ENCODE measurements at regions not wholly inside any gene's neighbourhood (a gene's known extent, or its start where the extent isn't known, plus 50 kb on each side); places are given as distances from the start of the nearest gene placed in this dataset.
A peak's percentile ranks its signal among the peaks of the same experiment; 100 is the strongest.

DNA sequence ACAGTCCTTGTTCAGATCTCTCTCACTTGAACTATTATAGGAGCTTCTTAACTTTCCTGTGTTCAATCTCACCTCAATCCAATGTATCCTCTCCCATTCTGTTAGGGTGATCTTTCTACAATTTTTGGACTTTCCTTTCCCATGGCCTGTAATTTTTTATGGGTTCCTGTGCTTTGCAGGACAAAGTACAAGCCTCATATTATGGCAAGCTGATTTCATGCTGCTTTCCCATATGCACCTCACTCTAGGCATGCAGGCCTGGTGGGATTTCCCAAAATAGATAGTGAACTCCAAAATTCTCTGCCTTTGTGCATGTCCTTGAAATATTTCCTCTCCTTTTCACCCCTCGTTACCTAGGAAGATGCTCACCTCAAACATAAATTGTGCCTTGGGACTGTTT is 499.4 kb downstream of the NAV3 start:
- H3K36me3 ChIP-seq: no peaks in the 10 kb centered on the region

DNA sequence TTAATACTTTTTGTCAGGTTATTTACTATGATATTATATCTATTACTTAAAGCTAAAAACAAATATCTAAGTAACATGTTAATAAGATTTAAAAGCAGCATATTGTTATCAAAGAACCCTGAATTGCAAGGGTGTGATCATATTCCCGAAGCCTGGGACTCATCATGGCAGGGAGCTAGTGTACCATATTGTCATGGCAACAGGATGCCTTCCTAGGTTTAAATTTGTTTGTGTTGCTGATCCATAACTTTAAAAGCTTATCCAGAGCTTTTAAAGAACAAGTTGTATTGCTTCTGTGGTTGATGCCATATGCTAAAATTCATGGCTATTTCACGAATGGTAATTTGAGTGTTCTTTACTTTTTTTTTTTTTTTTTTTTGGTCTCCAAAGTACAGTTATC is 500.5 kb downstream of the NAV3 start:
- Histone ChIP-seq H3F3A (ENCODE audit: low read depth) (no peaks in the 10 kb centered on the region), H3K4me2 (no peak overlapping the region), H3K27me3 (no peaks in the 10 kb centered on the region), H3K36me3 (no peaks in the 10 kb centered on the region), H3K9ac (no peak overlapping the region), H3K4me1 (no peaks in the 10 kb centered on the region), H3K9me3 (ENCODE audit: low read depth) (no peaks in the 10 kb centered on the region), H3K79me2 (ENCODE audit: low read depth) (no peaks in the 10 kb centered on the region), H2AFZ (replicated peaks) (no peak overlapping the region), H3K4me3 (no peak overlapping the region), H3K27ac (no peak overlapping the region), H4K20me1 (ENCODE audit: low read depth) (no peaks in the 10 kb centered on the region)
- H3K27me3 Mint-ChIP-seq (ENCODE audit: insufficient read depth, low read depth): peaks cover 2% of the 10 kb centered on the region
- no peaks in the 10 kb centered on the region for H3K36me3 Mint-ChIP-seq
- DNase-seq (ENCODE audit: low spot score): no peak
- no peak overlapping the region for H3K27ac Mint-ChIP-seq
- H3K4me1 Mint-ChIP-seq: peaks cover 11% of the 10 kb centered on the region
- H3K9me3 Mint-ChIP-seq: no peaks in the 10 kb centered on the region
- H3K4me3 Mint-ChIP-seq: no peak overlapping the region
- TF ChIP-seq EZH2 (IDR thresholded peaks at IDR 0.05): no peak

More for the DNA sequence above, 499.4 kb downstream of the NAV3 start:
- H2AFZ ChIP-seq (replicated peaks): no peak overlapping the region
- H3K4me1 ChIP-seq: no peaks in the 10 kb centered on the region
- H4K20me1 ChIP-seq (ENCODE audit: low read depth): no peaks in the 10 kb centered on the region
- no peak overlapping the region for H3K4me3 ChIP-seq
- Mint-ChIP-seq H3K36me3 (no peaks in the 10 kb centered on the region), H3K9me3 (no peaks in the 10 kb centered on the region), H3K27ac (no peak overlapping the region), H3K27me3 (ENCODE audit: insufficient read depth, low read depth) (peaks cover 2% of the 10 kb centered on the region), H3K4me3 (no peak overlapping the region), H3K4me1 (peaks cover 11% of the 10 kb centered on the region)
- H3K27me3 ChIP-seq: no peaks in the 10 kb centered on the region
- no peaks in the 10 kb centered on the region for H3F3A ChIP-seq (ENCODE audit: low read depth)
- no peak overlapping the region for H3K9ac ChIP-seq
- no peak overlapping the region for H3K27ac ChIP-seq
- no peak overlapping the region for H3K4me2 ChIP-seq
- H3K79me2 ChIP-seq (ENCODE audit: low read depth): no peaks in the 10 kb centered on the region
- TF ChIP-seq, protein P1, sequence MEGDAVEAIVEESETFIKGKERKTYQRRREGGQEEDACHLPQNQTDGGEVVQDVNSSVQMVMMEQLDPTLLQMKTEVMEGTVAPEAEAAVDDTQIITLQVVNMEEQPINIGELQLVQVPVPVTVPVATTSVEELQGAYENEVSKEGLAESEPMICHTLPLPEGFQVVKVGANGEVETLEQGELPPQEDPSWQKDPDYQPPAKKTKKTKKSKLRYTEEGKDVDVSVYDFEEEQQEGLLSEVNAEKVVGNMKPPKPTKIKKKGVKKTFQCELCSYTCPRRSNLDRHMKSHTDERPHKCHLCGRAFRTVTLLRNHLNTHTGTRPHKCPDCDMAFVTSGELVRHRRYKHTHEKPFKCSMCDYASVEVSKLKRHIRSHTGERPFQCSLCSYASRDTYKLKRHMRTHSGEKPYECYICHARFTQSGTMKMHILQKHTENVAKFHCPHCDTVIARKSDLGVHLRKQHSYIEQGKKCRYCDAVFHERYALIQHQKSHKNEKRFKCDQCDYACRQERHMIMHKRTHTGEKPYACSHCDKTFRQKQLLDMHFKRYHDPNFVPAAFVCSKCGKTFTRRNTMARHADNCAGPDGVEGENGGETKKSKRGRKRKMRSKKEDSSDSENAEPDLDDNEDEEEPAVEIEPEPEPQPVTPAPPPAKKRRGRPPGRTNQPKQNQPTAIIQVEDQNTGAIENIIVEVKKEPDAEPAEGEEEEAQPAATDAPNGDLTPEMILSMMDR (IDR thresholded peaks at IDR 0.05): no peak
- TF ChIP-seq EZH2phosphoT487 (IDR thresholded peaks at IDR 0.05) (no peak), EZH2 (IDR thresholded peaks at IDR 0.05) (no peak)
- no peak for DNase-seq (ENCODE audit: low spot score)
- H3K9me3 ChIP-seq (ENCODE audit: low read depth): no peaks in the 10 kb centered on the region

DNA sequence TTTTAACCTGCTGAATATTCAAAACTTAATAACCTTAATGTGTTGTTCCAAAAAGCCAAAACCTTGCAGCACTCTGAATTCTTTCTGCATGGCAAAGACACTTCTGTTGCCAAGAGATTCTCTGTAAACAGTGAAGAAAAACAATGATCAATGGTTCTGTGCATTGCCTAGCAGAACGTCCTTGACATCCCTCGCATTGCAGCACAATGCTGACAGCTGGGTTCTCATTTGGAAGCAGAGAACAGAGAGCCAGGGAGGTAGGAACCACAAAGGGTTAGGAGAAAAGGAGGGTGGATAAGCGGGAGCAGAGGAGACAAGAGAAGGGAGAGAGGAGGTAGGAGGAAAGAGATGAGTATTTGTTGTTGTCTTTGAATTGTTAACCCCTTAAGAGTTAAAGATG is 501.1 kb downstream of the NAV3 start:
- no peaks in the 10 kb centered on the region for H3K36me3 Mint-ChIP-seq
- Histone ChIP-seq H3K36me3 (no peaks in the 10 kb centered on the region), H3F3A (ENCODE audit: low read depth) (no peaks in the 10 kb centered on the region), H3K4me2 (no peak overlapping the region), H3K27ac (no peak overlapping the region), H2AFZ (replicated peaks) (no peak overlapping the region), H3K27me3 (no peaks in the 10 kb centered on the region), H4K20me1 (ENCODE audit: low read depth) (no peaks in the 10 kb centered on the region), H3K9me3 (ENCODE audit: low read depth) (no peaks in the 10 kb centered on the region), H3K9ac (no peak overlapping the region), H3K4me1 (no peaks in the 10 kb centered on the region), H3K4me3 (no peak overlapping the region), H3K79me2 (ENCODE audit: low read depth) (no peaks in the 10 kb centered on the region)
- no peak overlapping the region for H3K4me3 Mint-ChIP-seq
- H3K27me3 Mint-ChIP-seq (ENCODE audit: insufficient read depth, low read depth): peaks cover 2% of the 10 kb centered on the region
- H3K4me1 Mint-ChIP-seq: peaks cover 11% of the 10 kb centered on the region
- H3K27ac Mint-ChIP-seq: no peak overlapping the region
- no peak for TF ChIP-seq EZH2phosphoT487 (IDR thresholded peaks at IDR 0.05)
- TF ChIP-seq, protein P1 (IDR thresholded peaks at IDR 0.05): no peak
- TF ChIP-seq EZH2 (IDR thresholded peaks at IDR 0.05): no peak
- H3K9me3 Mint-ChIP-seq: no peaks in the 10 kb centered on the region
- peak; percentile 17 for DNase-seq (ENCODE audit: low spot score)

DNA sequence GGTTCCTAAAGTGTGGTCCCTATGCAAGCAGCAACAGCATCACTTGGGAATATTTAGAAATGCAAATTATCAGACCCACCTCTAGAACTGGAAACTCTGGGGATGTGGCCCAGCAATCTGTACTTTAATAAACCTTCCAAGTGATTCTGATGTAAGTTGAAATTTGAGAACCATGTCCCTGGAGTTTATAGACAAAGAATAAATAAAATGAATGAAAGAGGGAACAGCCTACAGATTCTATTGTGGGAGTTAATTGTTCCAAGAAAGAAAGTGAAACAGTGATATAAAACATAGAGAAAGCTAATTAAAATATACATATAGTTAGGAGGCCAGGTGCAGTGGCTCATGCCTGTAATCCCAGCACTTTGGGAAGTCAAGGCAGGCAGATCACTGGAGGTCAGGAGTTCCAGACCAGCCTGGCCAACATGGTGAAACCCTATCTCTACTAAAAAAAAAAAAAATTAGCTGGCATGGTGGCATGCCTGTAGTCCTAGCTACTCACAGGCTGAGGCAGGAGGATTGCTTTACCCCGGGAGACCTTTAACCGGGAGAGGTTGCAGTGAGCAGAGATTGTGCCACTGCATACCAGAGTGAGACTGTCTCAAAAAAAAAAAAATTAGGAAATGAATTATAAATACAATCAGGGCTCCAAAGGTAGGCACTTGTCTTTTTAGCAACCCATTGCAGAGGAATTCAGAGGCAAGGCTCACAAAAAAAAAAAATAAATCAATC is 507.5 kb downstream of the NAV3 start:
- H3K36me3 Mint-ChIP-seq: no peaks in the 10 kb centered on the region
- Histone ChIP-seq H3K9me3 (ENCODE audit: low read depth) (no peaks in the 10 kb centered on the region), H2AFZ (replicated peaks) (no peak overlapping the region), H3K9ac (no peak overlapping the region), H3K36me3 (no peaks in the 10 kb centered on the region), H4K20me1 (ENCODE audit: low read depth) (no peaks in the 10 kb centered on the region), H3K27me3 (no peaks in the 10 kb centered on the region), H3K27ac (no peak overlapping the region), H3K79me2 (ENCODE audit: low read depth) (no peaks in the 10 kb centered on the region), H3K4me2 (no peak overlapping the region), H3F3A (ENCODE audit: low read depth) (no peaks in the 10 kb centered on the region), H3K4me3 (no peak overlapping the region), H3K4me1 (no peaks in the 10 kb centered on the region)
- H3K27ac Mint-ChIP-seq: no peak overlapping the region
- H3K9me3 Mint-ChIP-seq: no peaks in the 10 kb centered on the region
- no peak for DNase-seq (ENCODE audit: low spot score)
- H3K4me1 Mint-ChIP-seq: no peaks in the 10 kb centered on the region
- TF ChIP-seq EZH2 (IDR thresholded peaks at IDR 0.05): no peak
- TF ChIP-seq EZH2phosphoT487 (IDR thresholded peaks at IDR 0.05): no peak
- TF ChIP-seq, protein P1 (IDR thresholded peaks at IDR 0.05): no peak
- H3K4me3 Mint-ChIP-seq: no peak overlapping the region
- H3K27me3 Mint-ChIP-seq (ENCODE audit: insufficient read depth, low read depth): peaks cover 2% of the 10 kb centered on the region

Data from neural progenitor cell (in vitro differentiated cells).